GM12878 (cell line): ENCODE measurements at regions not wholly inside any gene's neighbourhood (a gene's known extent, or its start where the extent isn't known, plus 50 kb on each side); places are given as distances from the start of the nearest gene placed in this dataset.

ENCODE experiments used
- ATAC-seq: fragments of 200-7000 bp; cut with Tn5 transposase; 3 replicates; pipeline ENCODE4 v1.9.1; 2020; ENCODE audit warnings: mild to moderate bottlenecking, moderate library complexity
- BruUV-seq: library from RNA; stranded (reverse); fragments of 400-500 nt; replicated peaks from 2 replicates; lab custom pipeline; 2021; lab: Mats Ljungman, UMichigan
- CTCF ChIA-PET: fragments of 300-600 bp; sonication (Branson Sonifier 250); formaldehyde crosslinking; extraction: SDS; loops from one replicate; lab custom pipeline; 2021; ENCODE audit warnings: inconsistent platforms; lab: Yijun Ruan, JAX
- POLR2A ChIA-PET: fragments of 350-600 bp; formaldehyde crosslinking; extraction: SDS; loops from one replicate; lab custom pipeline; 2021; ENCODE audit warnings: inconsistent platforms; lab: Charles Lee
- RAD21 ChIA-PET: fragments of 300-600 bp; sonication (Branson Sonifier 250); formaldehyde crosslinking; loops from one replicate; lab custom pipeline; 2023; ENCODE audit warnings: antibody characterized with exemption; ENCODE audit not compliant: unreplicated experiment; lab: Charles Lee
- SMC1A ChIA-PET: fragments of 300-600 bp; sonication (Branson Sonifier 250); formaldehyde crosslinking; loops from one replicate; lab custom pipeline; 2023; ENCODE audit not compliant: unreplicated experiment, uncharacterized antibody; lab: Charles Lee
- DNase-seq: peaks from one replicate; pipeline ENCODE4 v3.0.0-alpha.2; 2011; ENCODE audit warnings: low read depth, low spot score
- FAIRE-seq: peaks from 3 replicates; lab custom pipeline; 2011; peaks lifted over from hg19 to GRCh38; lab: Jason Lieb, UNC
- H2AFZ ChIP-seq: 2 replicates; pipeline ENCODE4 v1.6.0; 2011; ENCODE audit warnings: low read depth, low read length, control low read depth; ENCODE audit not compliant: control insufficient read depth
- H3K27ac ChIP-seq: 2 replicates; pipeline ENCODE4 v1.5.1; 2011; ENCODE audit warnings: control low read depth; ENCODE audit not compliant: control insufficient read depth, insufficient read depth
- H3K27me3 ChIP-seq, 2 experiments: replicated peaks in 1 of 2; 2 replicates each; pipeline versions ENCODE4 v1.6.0 to v1.6.1; 2011; ENCODE audit warnings: low read length in 1 of 2; ENCODE audit not compliant: control insufficient read depth in 2 of 2, insufficient read depth in 2 of 2
- H3K36me3 ChIP-seq, 2 experiments: 2 replicates each; pipeline ENCODE4 v1.5.1; 2011; ENCODE audit warnings: low read length in 1 of 2; ENCODE audit not compliant: control insufficient read depth in 2 of 2, insufficient read depth in 2 of 2
- H3K4me1 ChIP-seq: 2 replicates; pipeline ENCODE4 v1.6.1; 2011; ENCODE audit warnings: mild to moderate bottlenecking, low read length, moderate library complexity, mixed read lengths; ENCODE audit not compliant: control insufficient read depth, insufficient read depth
- H3K4me2 ChIP-seq: 2 replicates; pipeline ENCODE4 v1.6.0; 2011; ENCODE audit warnings: control low read depth; ENCODE audit not compliant: control insufficient read depth, insufficient read depth
- H3K4me3 ChIP-seq: fragments of 200-600 bp; sonication (generic); 2 replicates; pipeline ENCODE4 v1.5.1; 2016
- H3K79me2 ChIP-seq: 2 replicates; pipeline ENCODE4 v1.6.0; 2011; ENCODE audit warnings: low read length; ENCODE audit not compliant: control insufficient read depth, insufficient read depth
- H3K9ac ChIP-seq: 2 replicates; pipeline ENCODE4 v1.8.0; 2011; ENCODE audit warnings: low read length, control low read depth, mixed read lengths; ENCODE audit not compliant: control insufficient read depth, insufficient read depth
- H3K9me3 ChIP-seq: replicated peaks from 3 replicates; pipeline ENCODE4 v1.5.1; 2011; ENCODE audit warnings: mild to moderate bottlenecking, low read length; ENCODE audit not compliant: control insufficient read depth, insufficient read depth
- H4K20me1 ChIP-seq: 2 replicates; pipeline ENCODE4 v1.6.0; 2011; ENCODE audit not compliant: control insufficient read depth, insufficient read depth
- ESRRA ChIP-seq: IDR thresholded peaks from 2 replicates; pipeline ENCODE4 v1.6.1; 2012; ENCODE audit warnings: mild to moderate bottlenecking, low read length, improper control_type of control experiment
- FOS ChIP-seq: IDR thresholded peaks from 3 replicates; pipeline ENCODE4 v1.6.1; 2011; ENCODE audit warnings: borderline replicate concordance; ENCODE audit not compliant: insufficient read length; ENCODE audit errors: extremely low read depth
- KDM1A ChIP-seq: fragments of 200-600 bp; sonication (generic); IDR thresholded peaks from 2 replicates; pipeline ENCODE4 v1.6.1; 2016; ENCODE audit warnings: borderline replicate concordance
- KLF5 ChIP-seq: fragments of 450-650 bp; IDR thresholded peaks from 2 replicates; pipeline ENCODE4 v1.6.1; 2014; ENCODE audit warnings: mild to moderate bottlenecking; ENCODE audit not compliant: partially characterized antibody
- NFYB ChIP-seq: IDR thresholded peaks from 2 replicates; pipeline ENCODE4 v1.6.1; 2011; ENCODE audit warnings: low read depth, mild to moderate bottlenecking, low read length, improper control_type of control experiment, moderate library complexity; ENCODE audit not compliant: insufficient read depth
- NR2C2 ChIP-seq: IDR thresholded peaks from 2 replicates; pipeline ENCODE4 v1.6.1; 2011; ENCODE audit warnings: borderline replicate concordance, low read depth; ENCODE audit not compliant: control insufficient read depth, insufficient read length
- PAX8 ChIP-seq: fragments of 450-650 bp; IDR thresholded peaks from 2 replicates; pipeline ENCODE4 v1.6.1; 2017; ENCODE audit warnings: mild to moderate bottlenecking, moderate library complexity
- TARDBP ChIP-seq: IDR thresholded peaks from 2 replicates; pipeline ENCODE4 v1.6.1; 2016; ENCODE audit warnings: borderline replicate concordance
- TCF3 ChIP-seq: IDR thresholded peaks from 2 replicates; pipeline ENCODE4 v1.6.1; 2012; ENCODE audit warnings: low read depth, mild to moderate bottlenecking, low read length, borderline replicate concordance; ENCODE audit not compliant: insufficient read depth
- ZNF207 ChIP-seq: fragments of 450-650 bp; IDR thresholded peaks from 2 replicates; pipeline ENCODE4 v1.6.1; 2014; ENCODE audit warnings: antibody characterized with exemption, mild to moderate bottlenecking, borderline replicate concordance
- WGBS: methylation state at CpG from one replicate; pipeline ENCODE4 v1.1.6; 2016; ENCODE audit warnings: low lambda C conversion rate; ENCODE audit not compliant: insufficient replicate concordance, insufficient coverage; ENCODE audit errors: missing lambda C conversion rate; 5-methylcytosine and 5-hydroxymethylcytosine counted together
- in situ Hi-C: fragments of 300-500 bp; cut with MboI; formaldehyde crosslinking; loops from 9 replicates; pipeline ENCODE4 v1.14.3; 2018; ENCODE audit warnings: mixed read lengths
- intact Hi-C: fragments of 100-400 bp; cut with micrococcal nuclease; formaldehyde crosslinking; loops from one replicate; pipeline ENCODE4 v1.14.2; 2022; ENCODE audit not compliant: unreplicated experiment

DNA sequence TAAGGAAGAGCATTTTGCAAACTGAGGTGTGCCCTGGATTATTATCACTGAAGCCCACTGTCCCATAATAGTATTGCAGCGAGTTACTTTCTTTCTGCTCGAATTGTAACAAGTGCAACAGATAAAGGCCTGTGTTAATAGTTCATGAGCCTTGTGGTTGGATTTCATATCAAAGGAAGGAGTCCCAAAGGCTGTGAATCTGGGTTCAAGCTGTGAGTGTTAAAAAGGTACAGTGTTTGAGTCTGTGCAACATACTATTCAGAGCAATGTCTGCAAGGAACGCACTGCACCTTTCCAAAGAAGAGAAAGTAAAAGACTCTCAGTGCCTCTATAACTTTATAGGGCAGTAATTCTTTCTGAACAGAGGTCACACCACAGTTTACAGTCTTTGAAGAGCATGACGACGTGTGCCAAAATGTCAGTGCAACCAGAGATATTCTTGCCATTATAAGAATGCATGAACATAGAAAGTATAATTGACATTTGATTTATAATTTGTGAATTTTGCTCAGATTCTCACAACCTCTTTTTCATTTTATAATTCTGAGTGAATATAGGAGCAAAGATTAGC is 79.1 kb downstream of the CDC7 start (continued):
- no peak for TF ChIP-seq KLF5

- Histone ChIP-seq H3K27me3 (no peaks in the 10 kb centered on the region), H3K9ac (no peak overlapping the region), H3K4me2 (no peak overlapping the region), H4K20me1 (no peaks in the 10 kb centered on the region), H3K79me2 (no peaks in the 10 kb centered on the region), H3K4me3 (no peak overlapping the region), H3K9me3 (no peaks in the 10 kb centered on the region), H3K27ac (no peak overlapping the region), H3K36me3 (no peaks in the 10 kb centered on the region), H2AFZ (no peak overlapping the region), H3K4me1 (no peaks in the 10 kb centered on the region)
- ChIA-PET SMC1A (no interaction called here), RAD21 (no interaction called here), POLR2A (no interaction called here), CTCF (no interaction called here)
- FAIRE-seq (no peak), ATAC-seq (no peak), DNase-seq (no peak)
- BruUV-seq: no TSS peak
- WGBS: 56% methylated on average over 4 of the region's 4 CpGs
- no peak for TF ChIP-seq TCF3
- TF ChIP-seq NR2C2: no peak
- no peak for TF ChIP-seq KDM1A
- TF ChIP-seq NFYB: 0 out of 2 replicates have a peak, but pooled peaks have one; percentile 8
- no peak for TF ChIP-seq TARDBP
- no peak for TF ChIP-seq ESRRA
- no peak for TF ChIP-seq PAX8
- TF ChIP-seq ZNF207: no peak
- no peak for TF ChIP-seq FOS
- intact Hi-C loops: no loop called here
- in situ Hi-C loops: no loop called here
These were observed 81.8 kb downstream of the CDC7 start for GRCh38 chr1:91582431-91582921.
